ENCODE measurements at regions not wholly inside any gene's neighbourhood (a gene's known extent, or its start where the extent isn't known, plus 50 kb on each side); places are given as distances from the start of the nearest gene placed in this dataset.

- Histone ChIP-seq H3K79me2 (ENCODE audit: insufficient read depth, low read length) (no peaks in the 10 kb centered on the region), H3K4me2 (ENCODE audit: insufficient read depth, low read length) (peak overlapping the region; percentile 20), H3K27me3 (ENCODE audit: insufficient read depth, low read length) (no peaks in the 10 kb centered on the region), H3K4me1 (ENCODE audit: insufficient read depth, low read length) (peaks cover 35% of the 10 kb centered on the region), H3K4me3 (ENCODE audit: insufficient read depth, low read length) (no peak overlapping the region), H3K36me3 (ENCODE audit: insufficient read depth, low read length) (no peaks in the 10 kb centered on the region), H2AFZ (ENCODE audit: low read length) (no peak overlapping the region), H3K9me3 (ENCODE audit: low read depth, low read length) (no peaks in the 10 kb centered on the region), H3K27ac (ENCODE audit: low read depth, low read length) (peak overlapping the region; percentile 85), H4K20me1 (ENCODE audit: insufficient read depth, low read length) (no peaks in the 10 kb centered on the region)
- no peak for DNase-seq (ENCODE audit: insufficient read length, low spot score, missing footprints)
- no peak for TF ChIP-seq CTCF (IDR thresholded peaks at IDR 0.05; ENCODE audit: extremely low read depth, low read depth, low read length)
Observed at GRCh38 chr2:150679456-150680120, 192.1 kb upstream of the RND3 start.

- Histone ChIP-seq H3K4me1 (ENCODE audit: insufficient read depth, low read length) (peaks cover 34% of the 10 kb centered on the region), H3K27ac (ENCODE audit: low read depth, low read length) (no peak overlapping the region), H3K4me3 (ENCODE audit: insufficient read depth, low read length) (no peak overlapping the region), H3K27me3 (ENCODE audit: insufficient read depth, low read length) (no peaks in the 10 kb centered on the region), H4K20me1 (ENCODE audit: insufficient read depth, low read length) (no peaks in the 10 kb centered on the region), H2AFZ (ENCODE audit: low read length) (no peak overlapping the region), H3K4me2 (ENCODE audit: insufficient read depth, low read length) (no peak overlapping the region), H3K79me2 (ENCODE audit: insufficient read depth, low read length) (no peaks in the 10 kb centered on the region), H3K9me3 (ENCODE audit: low read depth, low read length) (no peaks in the 10 kb centered on the region), H3K36me3 (ENCODE audit: insufficient read depth, low read length) (no peaks in the 10 kb centered on the region)
- DNase-seq (ENCODE audit: insufficient read length, low spot score, missing footprints) = no peak
- no peak for TF ChIP-seq CTCF (IDR thresholded peaks at IDR 0.05; ENCODE audit: extremely low read depth, low read depth, low read length)
Observed at GRCh38 chr2:150677551-150677950, 190.1 kb upstream of the RND3 start.

- H3K9me3 ChIP-seq (ENCODE audit: low read depth, low read length) = no peaks in the 10 kb centered on the region
- H3K4me1 ChIP-seq (ENCODE audit: insufficient read depth, low read length) = peaks cover 27% of the 10 kb centered on the region
- H3K4me2 ChIP-seq (ENCODE audit: insufficient read depth, low read length) = no peak overlapping the region
- no peak for TF ChIP-seq CTCF (IDR thresholded peaks at IDR 0.05; ENCODE audit: extremely low read depth, low read depth, low read length)
- no peak for DNase-seq (ENCODE audit: insufficient read length, low spot score, missing footprints)
- no peak overlapping the region for H3K4me3 ChIP-seq (ENCODE audit: insufficient read depth, low read length)
- no peaks in the 10 kb centered on the region for H3K36me3 ChIP-seq (ENCODE audit: insufficient read depth, low read length)
- H3K27ac ChIP-seq (ENCODE audit: low read depth, low read length) = no peak overlapping the region
- H4K20me1 ChIP-seq (ENCODE audit: insufficient read depth, low read length) = no peaks in the 10 kb centered on the region
- no peaks in the 10 kb centered on the region for H3K27me3 ChIP-seq (ENCODE audit: insufficient read depth, low read length)
- no peak overlapping the region for H2AFZ ChIP-seq (ENCODE audit: low read length)
- no peaks in the 10 kb centered on the region for H3K79me2 ChIP-seq (ENCODE audit: insufficient read depth, low read length)
Observed at GRCh38 chr2:150676747-150677383, 189.4 kb upstream of the RND3 start.

- TF ChIP-seq CTCF (IDR thresholded peaks at IDR 0.05; ENCODE audit: extremely low read depth, low read depth, low read length) = no peak
- Histone ChIP-seq H3K9me3 (ENCODE audit: low read depth, low read length) (no peaks in the 10 kb centered on the region), H4K20me1 (ENCODE audit: insufficient read depth, low read length) (no peaks in the 10 kb centered on the region), H3K4me2 (ENCODE audit: insufficient read depth, low read length) (no peak overlapping the region), H3K27ac (ENCODE audit: low read depth, low read length) (no peak overlapping the region), H3K36me3 (ENCODE audit: insufficient read depth, low read length) (no peaks in the 10 kb centered on the region), H3K79me2 (ENCODE audit: insufficient read depth, low read length) (no peaks in the 10 kb centered on the region), H3K27me3 (ENCODE audit: insufficient read depth, low read length) (no peaks in the 10 kb centered on the region), H3K4me3 (ENCODE audit: insufficient read depth, low read length) (no peak overlapping the region), H2AFZ (ENCODE audit: low read length) (no peak overlapping the region), H3K4me1 (ENCODE audit: insufficient read depth, low read length) (peaks cover 18% of the 10 kb centered on the region)
- DNase-seq (ENCODE audit: insufficient read length, low spot score, missing footprints) = no peak
Observed at GRCh38 chr2:150675807-150676206, 188.3 kb upstream of the RND3 start.

Data from osteoblast (primary cell).